ENCODE measurements at regions not wholly inside any gene's neighbourhood (a gene's known extent, or its start where the extent isn't known, plus 50 kb on each side); places are given as distances from the start of the nearest gene placed in this dataset.

- Mint-ChIP-seq H3K4me3 (ENCODE audit: low read depth) (no peak overlapping the region), H3K27ac (no peak overlapping the region), H3K36me3 (ENCODE audit: insufficient read depth) (no peaks in the 10 kb centered on the region), H3K9me3 (ENCODE audit: low read depth) (no peaks in the 10 kb centered on the region), H3K4me1 (ENCODE audit: low read depth) (no peaks in the 10 kb centered on the region), H3K27me3 (peaks cover 13% of the 10 kb centered on the region)
- TF ChIP-seq, protein P1, sequence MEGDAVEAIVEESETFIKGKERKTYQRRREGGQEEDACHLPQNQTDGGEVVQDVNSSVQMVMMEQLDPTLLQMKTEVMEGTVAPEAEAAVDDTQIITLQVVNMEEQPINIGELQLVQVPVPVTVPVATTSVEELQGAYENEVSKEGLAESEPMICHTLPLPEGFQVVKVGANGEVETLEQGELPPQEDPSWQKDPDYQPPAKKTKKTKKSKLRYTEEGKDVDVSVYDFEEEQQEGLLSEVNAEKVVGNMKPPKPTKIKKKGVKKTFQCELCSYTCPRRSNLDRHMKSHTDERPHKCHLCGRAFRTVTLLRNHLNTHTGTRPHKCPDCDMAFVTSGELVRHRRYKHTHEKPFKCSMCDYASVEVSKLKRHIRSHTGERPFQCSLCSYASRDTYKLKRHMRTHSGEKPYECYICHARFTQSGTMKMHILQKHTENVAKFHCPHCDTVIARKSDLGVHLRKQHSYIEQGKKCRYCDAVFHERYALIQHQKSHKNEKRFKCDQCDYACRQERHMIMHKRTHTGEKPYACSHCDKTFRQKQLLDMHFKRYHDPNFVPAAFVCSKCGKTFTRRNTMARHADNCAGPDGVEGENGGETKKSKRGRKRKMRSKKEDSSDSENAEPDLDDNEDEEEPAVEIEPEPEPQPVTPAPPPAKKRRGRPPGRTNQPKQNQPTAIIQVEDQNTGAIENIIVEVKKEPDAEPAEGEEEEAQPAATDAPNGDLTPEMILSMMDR (IDR thresholded peaks at IDR 0.05; ENCODE audit: unreplicated experiment): no peak
- DNase-seq (ENCODE audit: low spot score, unreplicated experiment): no peak
Measured at GRCh38 chr15:39246523-39246922, 334.4 kb upstream of the THBS1 start.

DNA sequence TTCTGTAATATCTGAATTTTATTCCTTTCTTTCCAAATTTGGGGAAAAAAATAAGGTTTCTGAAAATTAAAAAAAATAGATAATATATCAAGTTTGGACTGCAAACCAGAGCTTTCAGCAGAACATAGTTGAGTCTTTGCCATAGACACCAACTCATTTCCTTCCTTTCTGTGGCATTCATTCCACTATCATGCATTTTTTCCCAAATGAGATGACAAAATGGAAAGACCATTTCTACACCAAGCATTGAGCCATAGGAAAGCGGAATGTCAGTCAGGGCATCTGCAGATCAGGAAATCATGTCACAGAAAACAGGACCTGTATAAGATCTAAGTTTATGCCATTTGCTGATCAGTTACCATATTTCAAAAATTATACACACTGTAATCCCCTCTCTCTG, 333.3 kb upstream of the THBS1 start:
- no peak for DNase-seq (ENCODE audit: low spot score, unreplicated experiment)
- Mint-ChIP-seq H3K9me3 (ENCODE audit: low read depth) (no peaks in the 10 kb centered on the region), H3K27ac (no peak overlapping the region), H3K27me3 (peaks cover 13% of the 10 kb centered on the region), H3K36me3 (ENCODE audit: insufficient read depth) (no peaks in the 10 kb centered on the region), H3K4me1 (ENCODE audit: low read depth) (no peaks in the 10 kb centered on the region), H3K4me3 (ENCODE audit: low read depth) (no peak overlapping the region)
- TF ChIP-seq, protein P1 (IDR thresholded peaks at IDR 0.05; ENCODE audit: unreplicated experiment): no peak

DNA sequence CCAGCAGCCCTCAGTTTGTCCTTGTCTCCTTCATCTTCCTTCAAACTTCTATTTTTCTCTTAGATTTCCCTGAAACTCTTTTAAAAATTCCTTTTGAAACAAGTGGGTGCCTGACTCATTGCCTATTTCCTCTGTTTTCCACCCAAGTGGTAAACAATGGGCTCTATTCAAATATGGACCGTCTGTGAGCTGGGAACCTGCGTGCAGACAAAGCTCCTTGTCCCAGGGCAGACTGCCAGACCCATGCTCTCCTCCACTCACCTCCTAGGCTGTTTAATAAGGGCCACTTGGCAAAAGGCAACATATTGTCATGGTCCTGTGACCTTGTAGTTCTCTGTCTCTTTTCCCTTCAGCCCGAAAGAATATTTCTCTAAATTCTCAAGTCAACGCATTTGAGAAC, 332.7 kb upstream of the THBS1 start:
- DNase-seq (ENCODE audit: low spot score, unreplicated experiment): no peak
- TF ChIP-seq, protein P1 (IDR thresholded peaks at IDR 0.05; ENCODE audit: unreplicated experiment): no peak
- H3K9me3 Mint-ChIP-seq (ENCODE audit: low read depth): no peaks in the 10 kb centered on the region
- no peaks in the 10 kb centered on the region for H3K36me3 Mint-ChIP-seq (ENCODE audit: insufficient read depth)
- H3K4me3 Mint-ChIP-seq (ENCODE audit: low read depth): no peak overlapping the region
- no peak overlapping the region for H3K27ac Mint-ChIP-seq
- no peaks in the 10 kb centered on the region for H3K4me1 Mint-ChIP-seq (ENCODE audit: low read depth)
- H3K27me3 Mint-ChIP-seq: peaks cover 13% of the 10 kb centered on the region

- H3K36me3 Mint-ChIP-seq (ENCODE audit: insufficient read depth): no peaks in the 10 kb centered on the region
- no peak for DNase-seq (ENCODE audit: low spot score, unreplicated experiment)
- H3K27ac Mint-ChIP-seq: no peak overlapping the region
- no peaks in the 10 kb centered on the region for H3K9me3 Mint-ChIP-seq (ENCODE audit: low read depth)
- H3K4me3 Mint-ChIP-seq (ENCODE audit: low read depth): no peak overlapping the region
- TF ChIP-seq, protein P1 (IDR thresholded peaks at IDR 0.05; ENCODE audit: unreplicated experiment): no peak
- no peaks in the 10 kb centered on the region for H3K4me1 Mint-ChIP-seq (ENCODE audit: low read depth)
- peaks cover 15% of the 10 kb centered on the region for H3K27me3 Mint-ChIP-seq
Measured at GRCh38 chr15:39250001-39250400, 330.9 kb upstream of the THBS1 start.

- no peaks in the 10 kb centered on the region for H3K9me3 Mint-ChIP-seq (ENCODE audit: low read depth)
- no peak for DNase-seq (ENCODE audit: low spot score, unreplicated experiment)
- H3K27ac Mint-ChIP-seq: no peak overlapping the region
- H3K27me3 Mint-ChIP-seq: peaks cover 15% of the 10 kb centered on the region
- TF ChIP-seq, protein P1 (IDR thresholded peaks at IDR 0.05; ENCODE audit: unreplicated experiment): no peak
- no peak overlapping the region for H3K4me3 Mint-ChIP-seq (ENCODE audit: low read depth)
- H3K4me1 Mint-ChIP-seq (ENCODE audit: low read depth): no peaks in the 10 kb centered on the region
- no peaks in the 10 kb centered on the region for H3K36me3 Mint-ChIP-seq (ENCODE audit: insufficient read depth)
Measured at GRCh38 chr15:39250460-39251186, 330.3 kb upstream of the THBS1 start.

Data from progenitor cell of endocrine pancreas (in vitro differentiated cells).